Fibroblast of skin of back (primary cell): ENCODE measurements at regions not wholly inside any gene's neighbourhood (a gene's known extent, or its start where the extent isn't known, plus 50 kb on each side); places are given as distances from the start of the nearest gene placed in this dataset.

ENCODE experiments used
- DNase-seq: peaks from one replicate; pipeline ENCODE4 v3.0.0-alpha.2; 2013

DNA sequence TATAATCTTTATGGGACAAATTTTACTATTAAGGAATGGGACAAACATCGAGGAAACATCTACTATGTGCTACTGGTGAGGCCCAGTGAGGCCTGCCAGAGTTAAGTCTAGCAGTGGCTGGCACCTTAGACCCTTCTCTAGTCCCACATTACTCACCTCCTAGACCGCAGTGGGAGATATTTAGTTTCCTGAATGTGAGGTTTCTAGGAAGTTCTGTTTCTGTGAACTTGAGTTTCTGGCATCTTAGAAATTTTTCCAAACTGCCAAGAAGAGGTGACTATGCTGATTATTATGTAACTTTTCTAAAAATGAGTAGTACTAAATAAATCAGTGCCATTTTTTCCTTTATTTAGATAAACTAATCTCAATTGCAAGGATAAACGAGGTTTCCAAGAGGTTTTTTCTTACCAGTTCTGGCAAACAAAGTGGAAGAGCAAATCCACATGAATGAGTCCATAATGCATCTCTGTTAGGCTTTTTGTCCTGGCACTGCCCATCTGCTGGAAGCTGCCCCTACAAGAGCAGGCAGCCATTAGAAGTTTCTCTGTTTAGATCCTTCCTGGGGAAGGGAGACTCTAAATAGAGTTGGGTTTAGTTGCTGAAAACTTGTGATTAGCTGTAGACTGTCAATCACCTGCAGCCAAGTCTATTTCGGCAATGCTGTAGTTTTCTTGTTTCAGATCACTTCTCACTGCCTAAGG is 348.7 kb downstream of the MAN2A1 start:
- DNase-seq, result no peak

DNA sequence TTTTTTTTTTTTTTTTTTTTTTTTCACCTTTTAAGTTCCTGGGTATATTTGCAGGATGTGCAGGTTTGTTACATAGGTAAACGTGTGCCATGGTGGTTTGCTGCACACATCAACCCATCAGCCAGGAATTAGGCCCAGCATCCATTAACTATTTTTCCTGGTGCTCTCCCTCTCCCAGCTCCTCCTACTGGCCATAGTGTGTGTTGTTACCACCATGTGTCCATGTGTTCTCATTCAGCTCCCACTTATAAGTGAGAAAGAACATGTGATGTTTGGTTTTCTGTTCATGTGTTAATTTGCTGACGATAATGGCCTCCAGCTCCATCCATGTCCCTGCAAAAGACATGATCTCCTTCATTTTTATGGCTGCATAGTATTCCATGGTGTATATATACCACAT is 350.5 kb downstream of the MAN2A1 start:
- no peak for DNase-seq

DNA sequence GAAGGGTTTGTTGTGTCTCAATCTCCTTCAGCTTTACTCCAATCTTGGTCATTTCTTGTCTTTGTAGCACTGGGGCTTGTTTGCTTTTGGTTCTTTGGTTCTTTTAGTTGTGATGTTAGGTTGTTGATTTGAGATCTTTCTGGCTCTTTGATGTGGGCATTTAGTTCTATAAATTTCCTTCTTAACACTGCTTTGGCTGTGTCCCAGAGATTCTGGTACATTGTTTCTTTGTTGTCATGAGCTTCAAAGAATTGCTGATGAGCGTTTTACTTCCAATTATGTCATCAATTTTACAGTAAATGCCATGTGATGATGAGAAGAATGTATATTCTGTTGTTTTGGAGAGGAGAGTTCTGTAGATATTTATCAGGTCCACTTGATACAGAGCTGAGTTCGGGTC is 353.3 kb downstream of the MAN2A1 start:
- no peak for DNase-seq

DNA sequence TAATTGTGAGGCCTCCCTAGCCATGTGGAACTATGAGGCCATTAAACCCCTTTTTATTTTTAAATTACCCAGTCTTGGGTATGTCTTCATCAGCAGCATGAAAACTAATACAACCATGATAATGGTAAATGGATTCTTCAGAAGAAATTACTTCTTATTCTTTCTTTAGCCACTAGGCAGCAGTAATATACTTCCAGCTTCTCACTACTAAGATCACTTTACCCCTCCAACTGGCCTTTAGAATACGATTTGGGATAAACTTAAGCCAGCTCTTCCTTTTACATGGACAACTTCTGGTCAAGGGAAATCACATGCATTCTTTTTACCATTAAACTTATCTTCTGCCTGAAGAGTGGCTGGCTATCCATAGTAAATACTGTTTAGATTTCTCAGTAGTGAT is 355.4 kb downstream of the MAN2A1 start:
- peak; percentile 33 for DNase-seq

DNA sequence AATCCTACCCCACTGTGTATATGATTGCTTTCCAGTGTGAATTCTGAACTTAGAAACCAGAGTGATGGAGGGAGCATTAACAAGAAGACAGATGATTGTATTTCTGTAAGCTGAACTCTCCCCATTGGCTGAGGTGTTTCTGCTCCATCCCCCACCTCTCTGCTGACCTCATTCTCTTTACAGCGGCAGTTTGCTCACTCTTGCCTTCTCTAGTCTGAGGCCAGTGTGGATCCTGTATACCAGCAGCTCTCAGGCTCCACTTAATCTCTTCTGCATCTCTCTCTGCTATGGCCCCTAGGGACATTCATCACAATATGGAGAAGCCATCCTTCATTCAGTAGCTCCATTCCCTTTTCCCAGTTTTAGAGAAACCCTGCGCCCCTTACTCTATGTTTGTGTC is 358.8 kb downstream of the MAN2A1 start:
- no peak for DNase-seq

DNA sequence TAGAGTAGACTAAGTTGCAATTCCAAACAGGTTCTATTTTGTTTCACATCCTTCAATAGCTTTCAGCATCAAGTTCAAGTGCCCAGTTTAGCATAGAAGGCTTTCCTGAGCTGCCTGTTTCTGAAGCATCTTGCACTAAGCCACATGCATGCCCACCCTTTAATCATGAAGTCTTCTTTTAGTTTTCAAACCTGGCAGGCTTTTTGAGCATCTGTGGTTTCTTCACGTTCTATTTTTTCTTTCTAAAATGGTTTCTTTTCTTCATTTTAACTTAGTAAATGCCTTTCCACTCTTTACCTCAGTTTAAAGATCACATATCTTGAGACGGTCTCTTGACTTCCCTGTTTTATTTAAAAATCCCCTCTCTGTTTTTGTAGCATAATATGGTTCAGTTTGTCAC is 360.1 kb downstream of the MAN2A1 start:
- DNase-seq, result no peak

DNA sequence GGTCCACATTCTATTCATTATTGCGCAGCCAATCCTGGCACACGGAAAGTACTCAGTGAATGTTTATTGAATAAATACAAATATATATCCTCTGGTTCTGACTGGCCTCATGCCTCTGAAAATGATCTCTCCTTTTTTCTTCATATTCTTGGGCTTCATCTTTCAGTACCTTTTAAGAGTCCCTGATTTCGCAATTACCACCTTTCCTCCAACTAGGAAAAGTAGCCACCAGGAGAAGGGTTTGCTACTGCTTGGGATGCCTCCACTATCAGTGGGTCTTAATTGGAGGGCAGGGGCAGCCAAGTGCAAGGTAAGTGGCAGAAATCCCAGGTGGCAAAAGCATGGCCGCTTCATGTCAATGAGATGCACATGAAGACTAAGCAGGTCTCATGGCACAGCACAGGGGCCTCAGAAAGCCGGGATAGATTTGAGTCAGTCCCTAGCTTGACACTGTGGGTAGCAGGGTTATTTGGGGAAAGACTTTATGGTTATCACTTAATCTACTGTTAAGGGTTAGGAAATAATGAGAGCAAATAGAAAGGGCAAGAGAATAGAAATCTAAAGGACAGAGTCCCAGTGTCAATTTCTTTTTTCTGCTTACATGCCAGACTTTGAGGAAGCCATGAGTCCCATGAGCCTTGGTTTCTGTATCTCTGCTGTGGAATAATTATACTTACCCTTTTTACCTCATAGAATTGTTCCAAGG is 361.1 kb downstream of the MAN2A1 start:
- DNase-seq, result no peak

DNA sequence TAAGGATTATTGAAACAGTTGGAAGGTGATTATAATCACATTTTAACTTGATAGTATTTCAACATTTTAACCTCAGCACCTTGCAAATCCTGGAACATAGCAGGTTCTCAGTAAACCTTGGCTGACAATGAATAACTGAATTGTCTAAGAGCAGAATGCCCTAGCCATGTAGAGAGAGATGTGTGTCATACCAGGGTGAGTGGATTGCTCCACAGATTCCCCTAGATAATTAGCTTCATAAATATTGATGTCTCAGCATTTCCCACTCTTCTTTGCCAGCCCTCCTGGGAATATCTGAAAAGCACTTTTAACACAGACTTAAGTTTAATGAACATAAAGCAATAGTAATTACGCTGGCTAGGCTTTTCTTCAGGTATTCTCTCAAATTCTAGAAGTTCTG is 363.5 kb downstream of the MAN2A1 start:
- no peak for DNase-seq

DNA sequence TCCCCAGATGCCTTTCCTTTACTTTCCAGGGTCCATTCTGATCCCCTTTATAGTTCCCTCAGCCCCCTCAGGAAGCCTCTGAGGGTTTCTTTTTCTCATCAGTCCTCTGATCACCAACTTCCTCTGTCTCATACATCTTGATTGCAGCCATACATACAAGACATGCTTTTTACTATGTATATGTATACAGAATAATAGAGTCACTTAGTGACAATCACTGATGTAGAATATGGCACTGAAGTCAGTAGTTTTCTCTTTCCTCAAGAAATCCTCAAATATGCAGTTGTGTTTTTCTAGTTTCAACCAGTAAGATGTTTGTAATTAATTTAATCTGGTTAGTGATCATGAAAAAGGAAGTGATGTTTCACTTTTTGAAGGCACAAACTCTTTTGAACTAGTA is 364.1 kb downstream of the MAN2A1 start:
- DNase-seq, result no peak

DNA sequence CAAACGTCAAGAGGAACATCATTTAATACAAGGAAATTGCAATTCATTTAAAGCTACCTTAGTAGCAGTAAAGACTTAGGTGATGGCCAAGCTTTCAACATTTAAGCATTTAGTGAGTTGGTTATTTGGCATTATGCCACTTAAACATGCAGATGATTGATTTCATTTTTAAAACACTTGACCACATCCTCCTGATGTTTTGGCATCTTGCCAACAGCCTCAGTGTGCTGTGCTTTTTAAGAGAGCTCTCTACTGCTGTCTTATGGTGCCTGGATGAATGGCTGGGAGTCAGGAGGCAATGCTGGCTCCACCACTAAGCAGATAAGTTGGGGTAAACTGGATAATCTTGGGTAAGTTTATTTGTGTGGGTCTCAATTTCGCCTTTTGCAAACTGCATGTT is 364.5 kb downstream of the MAN2A1 start:
- DNase-seq, result peak; percentile 74

DNA sequence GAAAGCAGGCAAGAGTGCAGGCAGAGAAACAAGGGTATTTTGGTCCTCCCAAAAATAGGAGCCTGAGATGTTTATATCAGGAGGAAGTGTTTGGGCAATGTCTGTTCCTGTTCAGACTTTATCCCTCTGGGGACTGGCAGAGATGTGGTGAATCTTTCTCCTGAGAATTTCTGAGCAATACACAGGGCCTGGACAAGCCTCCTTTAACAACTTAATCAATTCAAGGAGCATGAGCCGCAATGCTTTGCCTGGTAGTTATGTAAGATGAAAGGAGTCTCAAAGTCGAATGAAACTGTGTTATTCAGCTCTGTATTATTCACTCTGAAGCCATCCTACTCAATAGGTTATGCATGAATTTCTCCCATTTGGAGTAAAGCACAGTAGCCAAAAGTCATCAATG is 365.6 kb downstream of the MAN2A1 start:
- peak; percentile 20 for DNase-seq

DNA sequence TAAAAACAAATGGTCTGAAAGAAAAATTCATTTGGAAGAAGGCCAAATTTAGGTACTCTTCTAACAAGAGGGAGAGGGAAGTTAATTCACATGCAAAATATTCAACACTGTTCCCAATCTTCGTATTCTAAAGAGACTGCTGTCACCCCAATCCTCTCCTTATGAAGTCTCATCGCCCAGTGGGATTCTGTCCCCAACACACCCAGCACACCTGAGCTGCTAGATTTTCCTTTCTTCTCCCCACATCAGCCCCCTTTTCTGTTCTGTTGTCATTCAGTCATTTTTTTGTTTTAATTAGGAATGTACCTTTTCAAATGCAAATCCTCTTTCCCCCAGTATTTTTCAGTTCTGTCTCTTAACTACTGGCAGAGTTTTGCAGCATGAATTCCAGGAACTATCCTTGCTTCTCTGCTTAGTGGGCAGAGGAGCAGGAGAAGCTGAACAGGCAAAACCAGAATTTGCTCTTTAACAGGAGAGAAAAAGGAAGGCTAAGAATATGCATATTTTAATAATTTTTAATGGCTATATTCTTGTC is 366.9 kb downstream of the MAN2A1 start:
- no peak for DNase-seq

DNA sequence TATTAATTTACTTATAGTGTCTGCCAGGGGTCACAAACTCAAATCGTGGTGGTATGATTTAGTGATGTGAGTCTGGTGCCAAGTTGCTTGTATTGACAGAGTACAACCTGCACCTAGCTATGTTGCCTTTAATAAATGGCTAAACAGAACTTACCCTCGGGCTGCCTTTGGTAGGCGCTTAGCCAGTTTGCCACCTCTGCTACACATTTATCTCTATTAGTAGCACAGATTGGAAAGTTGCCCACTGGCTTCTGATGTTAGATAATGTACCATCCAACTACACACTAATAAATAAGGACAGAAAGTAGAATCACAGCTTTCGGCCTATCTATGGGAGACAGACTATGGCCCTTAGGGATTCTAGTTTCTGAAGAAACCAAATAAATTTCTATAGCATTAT is 368.4 kb downstream of the MAN2A1 start:
- no peak for DNase-seq

DNA sequence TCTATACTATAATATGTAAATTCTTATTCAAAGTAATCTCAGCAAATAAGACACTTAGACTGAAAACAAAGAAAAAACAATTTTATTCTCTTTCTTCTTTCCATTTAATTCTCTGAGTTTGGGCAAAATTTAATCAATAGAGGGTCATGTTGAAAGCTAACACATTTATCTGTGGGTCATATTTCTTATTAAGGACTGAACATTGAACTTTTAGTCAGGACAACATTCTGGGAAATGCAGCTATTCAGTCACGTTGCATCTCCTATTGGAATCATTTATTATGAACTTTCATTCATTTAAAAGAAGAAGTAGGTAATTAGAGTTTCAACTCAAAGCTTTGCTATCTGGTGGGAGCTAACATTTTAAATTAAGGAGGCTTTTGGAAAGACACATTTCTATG is 372.5 kb downstream of the MAN2A1 start:
- DNase-seq, result no peak

DNA sequence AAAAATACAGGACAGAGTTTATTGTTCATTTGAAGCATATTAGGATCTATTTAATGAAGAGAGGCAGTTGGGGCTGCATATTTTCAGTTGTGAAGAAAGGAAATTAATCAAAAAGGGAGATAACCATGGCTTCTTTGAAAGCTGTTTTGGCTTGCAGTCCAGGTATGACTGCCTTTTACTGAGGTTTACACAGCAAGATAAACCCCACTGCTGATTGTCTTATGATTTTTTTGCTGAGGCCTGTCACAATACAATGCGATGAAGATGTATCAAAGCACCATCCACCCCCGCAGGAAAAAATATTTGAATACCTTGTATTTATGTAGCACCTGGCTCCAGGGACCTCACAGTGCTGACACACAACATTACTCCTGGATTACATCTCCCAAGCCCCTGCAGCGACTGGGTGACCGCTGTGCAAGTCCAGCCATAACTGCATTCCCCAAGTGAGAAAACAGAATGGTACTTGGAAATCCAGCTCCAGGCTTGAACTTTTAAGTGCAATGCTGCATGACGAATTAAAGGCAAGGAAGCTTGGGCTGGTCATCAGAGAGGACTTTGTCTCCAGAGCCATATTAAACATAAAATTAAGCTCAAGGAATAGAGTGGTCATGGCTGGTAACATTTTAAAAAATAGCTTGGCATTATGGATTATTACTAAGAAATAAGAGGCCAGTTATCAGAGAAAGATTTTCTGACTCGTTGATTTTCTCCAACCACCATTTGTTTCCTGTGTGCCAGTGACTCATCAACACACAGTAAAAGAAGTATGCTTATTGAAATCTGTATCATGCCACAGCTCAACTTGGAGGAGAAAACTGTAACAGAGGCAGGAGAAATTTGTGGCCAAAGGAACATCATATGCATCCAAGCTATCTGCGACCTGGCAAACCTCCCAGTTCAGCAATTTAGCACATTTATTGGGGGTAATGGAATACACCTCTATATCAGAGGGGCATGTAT is 374.2 kb downstream of the MAN2A1 start:
- DNase-seq, result peak; percentile 63

DNA sequence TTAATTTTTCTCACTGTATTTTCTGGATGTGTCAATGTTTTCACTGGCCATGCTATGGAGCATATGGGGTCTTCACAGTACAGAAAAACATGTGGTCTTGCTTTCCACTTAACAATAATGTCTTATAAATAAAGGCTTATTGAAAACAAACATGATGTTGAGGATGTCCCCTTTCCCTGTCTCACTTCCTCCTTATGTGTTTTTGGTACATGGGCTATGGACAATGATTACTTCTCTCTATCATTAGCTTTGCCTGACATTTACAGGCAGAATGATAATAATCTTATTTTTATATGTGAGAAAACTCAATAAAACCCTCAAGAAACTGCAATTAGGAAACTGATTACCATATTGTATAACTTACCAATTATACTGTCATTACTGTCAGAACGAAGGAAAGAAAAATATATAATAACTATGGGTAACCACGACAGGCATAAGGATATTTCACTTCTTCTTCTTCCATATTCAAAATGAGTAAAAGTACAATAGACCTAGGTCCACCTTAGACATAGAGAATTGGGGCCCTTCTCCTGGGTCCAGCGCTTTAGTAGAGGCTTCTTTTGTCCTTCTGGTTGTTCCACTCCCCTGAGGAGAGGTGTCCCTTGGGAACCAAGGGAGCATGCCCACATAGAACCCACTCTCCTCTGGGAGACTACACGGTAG is 375.0 kb downstream of the MAN2A1 start:
- no peak for DNase-seq

DNA sequence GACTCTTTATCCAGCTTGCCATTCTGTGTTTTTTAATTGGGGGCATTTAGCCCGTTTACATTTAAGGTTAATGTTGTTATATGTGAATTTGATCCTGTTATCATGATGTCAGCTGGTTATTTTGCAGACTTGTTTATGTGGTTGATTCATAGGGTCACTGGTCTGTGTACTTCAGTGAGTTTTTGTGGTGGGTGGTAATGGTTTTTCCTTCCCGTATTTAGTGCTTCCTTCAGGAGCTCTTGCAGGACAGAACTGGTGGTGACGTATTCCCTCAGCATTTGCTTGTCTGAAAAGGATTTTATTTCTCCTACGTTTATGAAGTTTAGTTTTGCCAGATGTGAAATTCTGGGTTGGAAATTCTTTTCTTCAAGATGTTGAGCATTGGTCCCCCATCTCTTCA is 381.1 kb downstream of the MAN2A1 start:
- DNase-seq, result no peak

DNA sequence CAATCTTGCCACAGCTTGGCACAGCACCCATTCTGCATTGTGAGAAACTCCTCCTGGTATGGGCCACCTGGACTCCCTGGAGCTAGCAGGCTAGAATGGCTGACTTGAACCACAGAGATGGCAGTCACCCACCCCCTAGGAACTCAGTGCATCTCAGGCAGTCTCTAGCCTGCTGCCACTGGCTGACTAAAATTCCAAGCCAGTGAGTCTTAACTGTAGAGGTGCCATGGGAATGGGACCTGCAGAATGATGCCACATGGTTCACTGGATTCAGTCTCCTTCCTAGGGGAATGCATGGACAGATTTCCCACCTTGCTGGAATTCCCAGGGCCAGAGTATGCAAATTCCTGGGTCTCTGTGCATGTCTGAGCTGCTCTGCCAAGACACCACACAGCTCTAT is 382.9 kb downstream of the MAN2A1 start:
- DNase-seq, result no peak

DNA sequence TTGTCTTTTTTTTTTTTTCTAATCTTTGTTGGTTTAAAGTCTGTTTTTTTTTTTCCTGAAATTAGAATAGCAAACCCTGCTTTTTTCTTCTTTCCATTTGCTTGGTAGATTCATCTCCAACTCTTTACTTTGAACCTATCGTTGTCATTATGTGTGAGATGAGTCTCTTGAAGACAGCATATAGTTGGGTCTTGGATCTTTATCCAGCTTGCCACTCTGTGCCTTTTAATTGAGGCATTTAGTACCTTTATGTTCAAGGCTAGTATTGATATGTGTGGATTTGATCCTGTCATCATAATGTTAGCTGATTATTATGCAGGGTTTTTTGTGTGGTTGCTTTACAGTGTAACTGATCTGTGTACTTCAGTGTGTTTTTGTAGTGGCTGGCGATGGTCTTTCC is 383.8 kb downstream of the MAN2A1 start:
- DNase-seq, result no peak

DNA sequence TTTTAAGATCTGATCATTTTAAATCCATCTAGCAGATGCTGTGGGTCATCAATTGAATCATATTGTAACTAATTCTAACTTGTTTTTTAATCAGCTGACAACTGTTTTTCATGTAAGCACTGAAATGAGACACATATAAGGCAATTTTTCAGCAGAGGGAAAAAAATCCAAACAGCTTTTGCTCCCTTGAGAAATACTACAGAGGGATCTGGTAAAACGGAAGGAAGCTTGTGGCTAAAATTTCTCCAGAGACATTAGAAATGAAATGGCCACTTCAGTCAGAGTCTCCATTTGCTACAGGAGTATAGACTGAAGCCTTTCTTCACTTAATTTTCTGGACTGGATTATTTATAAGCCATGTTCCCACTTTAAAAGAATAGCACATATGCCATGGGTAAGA is 385.9 kb downstream of the MAN2A1 start:
- no peak for DNase-seq

DNA sequence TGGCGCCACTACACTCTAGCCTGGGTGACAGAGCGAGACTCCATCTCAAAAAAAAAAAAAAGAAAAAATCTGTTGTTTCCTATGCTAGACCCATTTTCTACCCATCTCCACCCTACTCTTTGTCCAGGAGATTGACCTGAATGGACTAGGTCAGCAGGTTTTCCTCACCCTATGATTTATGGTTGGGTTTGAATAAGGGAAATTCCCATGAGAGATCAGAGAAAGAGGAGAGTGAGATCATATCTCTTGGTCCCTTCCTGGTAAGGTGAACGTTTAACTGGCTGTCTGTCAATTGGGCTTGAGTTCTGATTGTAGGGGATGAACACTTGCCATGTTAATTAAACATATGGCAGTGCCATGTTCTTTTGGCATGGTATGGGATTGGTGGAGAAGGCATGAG is 387.4 kb downstream of the MAN2A1 start:
- DNase-seq, result no peak

DNA sequence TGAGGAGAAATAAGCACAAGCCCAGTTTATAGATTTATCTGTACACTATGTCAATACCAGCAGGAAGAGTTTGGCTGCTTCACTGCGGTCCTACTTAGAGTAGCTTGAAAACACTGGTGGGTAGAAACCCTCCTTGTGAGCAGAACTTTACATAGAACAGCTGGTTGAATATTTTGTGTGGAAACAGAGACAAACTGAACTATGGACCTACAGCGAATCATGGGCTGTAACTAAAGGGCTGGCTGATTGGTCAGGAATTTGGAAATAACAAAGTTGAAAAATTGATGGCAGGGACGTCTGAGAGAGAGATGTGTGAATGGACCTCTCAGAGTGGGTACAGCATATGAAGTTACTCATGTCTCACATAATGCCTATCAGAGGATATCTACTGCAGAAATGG is 392.5 kb downstream of the MAN2A1 start:
- no peak for DNase-seq

DNA sequence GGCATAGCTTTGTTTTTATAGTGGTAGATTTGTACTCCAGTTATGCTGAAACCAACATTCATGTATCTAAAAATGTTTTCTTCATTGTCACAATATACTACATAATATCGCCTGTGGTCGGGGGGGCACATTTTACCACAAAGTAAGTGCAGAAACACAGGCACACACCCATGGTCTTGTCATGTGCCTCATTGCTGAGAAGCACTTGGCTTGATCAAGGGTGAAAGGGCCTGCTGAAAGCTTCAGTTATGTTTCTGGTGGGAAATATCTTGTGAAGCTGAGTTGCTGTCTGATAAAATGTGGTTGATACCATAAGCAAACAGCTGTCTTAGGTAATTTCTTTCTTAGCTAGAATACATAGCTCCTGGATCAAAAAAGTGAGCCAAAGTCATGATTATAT is 393.1 kb downstream of the MAN2A1 start:
- no peak for DNase-seq
